Fibroblast of the aortic adventitia (primary cell): ENCODE measurements at regions not wholly inside any gene's neighbourhood (a gene's known extent, or its start where the extent isn't known, plus 50 kb on each side); places are given as distances from the start of the nearest gene placed in this dataset.
"Not testable (repeated sequence)": the region's sequence is repeated elsewhere in the genome, so short reads cannot be mapped to it uniquely, and the experiment has no call there.

ENCODE experiments used
- DNase-seq: peaks from one replicate; pipeline ENCODE4 v3.0.0-alpha.2; 2010; ENCODE audit warnings: low read depth
- H3K4me3 ChIP-seq: 2 replicates; pipeline ENCODE4 v1.5.1; 2011; ENCODE audit warnings: low read depth, mild to moderate bottlenecking, control low read depth, low read length, moderate library complexity
- TF ChIP-seq, protein P1 (sequence below): IDR thresholded peaks from 2 replicates; pipeline ENCODE4 v1.5.1; 2011; ENCODE audit warnings: mild to moderate bottlenecking, low read length, control low read depth, inconsistent platforms; ENCODE audit not compliant: insufficient read depth

DNA sequence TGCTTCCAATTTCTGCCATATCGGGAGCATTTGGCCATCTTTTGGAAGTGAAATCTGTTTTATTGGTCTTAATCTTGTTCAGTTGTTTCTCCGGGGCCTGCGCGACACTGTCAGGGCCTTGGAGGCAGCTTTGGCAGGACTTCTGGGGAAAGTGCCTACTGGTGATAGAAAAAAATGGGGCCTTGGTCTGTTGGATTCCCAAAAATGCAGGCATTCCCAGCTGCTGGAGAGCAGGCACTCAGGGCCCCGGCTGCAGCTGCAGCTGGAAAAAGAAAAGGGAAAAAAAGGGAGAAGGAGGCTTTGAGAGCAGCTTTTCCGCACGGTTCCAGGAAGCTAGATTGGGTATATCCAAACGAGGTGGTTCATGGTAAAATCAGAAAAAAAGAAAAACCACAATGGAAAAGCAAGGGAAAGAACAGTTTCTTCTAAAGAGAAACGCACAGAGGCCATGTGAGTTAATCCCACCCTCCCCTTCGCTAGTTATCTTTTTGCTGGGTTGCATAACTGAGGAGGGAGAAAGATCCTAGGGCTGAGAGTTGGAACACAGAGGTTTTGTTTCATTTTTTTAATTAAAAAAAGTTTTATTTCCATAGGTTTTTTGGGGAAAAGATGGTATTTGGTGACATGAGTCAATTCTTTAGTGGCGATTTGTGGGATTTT is 134.7 kb upstream of the RFLNA start:
- no peak for DNase-seq
- H3K4me3 ChIP-seq = no peak overlapping the region
- TF ChIP-seq, protein P1, sequence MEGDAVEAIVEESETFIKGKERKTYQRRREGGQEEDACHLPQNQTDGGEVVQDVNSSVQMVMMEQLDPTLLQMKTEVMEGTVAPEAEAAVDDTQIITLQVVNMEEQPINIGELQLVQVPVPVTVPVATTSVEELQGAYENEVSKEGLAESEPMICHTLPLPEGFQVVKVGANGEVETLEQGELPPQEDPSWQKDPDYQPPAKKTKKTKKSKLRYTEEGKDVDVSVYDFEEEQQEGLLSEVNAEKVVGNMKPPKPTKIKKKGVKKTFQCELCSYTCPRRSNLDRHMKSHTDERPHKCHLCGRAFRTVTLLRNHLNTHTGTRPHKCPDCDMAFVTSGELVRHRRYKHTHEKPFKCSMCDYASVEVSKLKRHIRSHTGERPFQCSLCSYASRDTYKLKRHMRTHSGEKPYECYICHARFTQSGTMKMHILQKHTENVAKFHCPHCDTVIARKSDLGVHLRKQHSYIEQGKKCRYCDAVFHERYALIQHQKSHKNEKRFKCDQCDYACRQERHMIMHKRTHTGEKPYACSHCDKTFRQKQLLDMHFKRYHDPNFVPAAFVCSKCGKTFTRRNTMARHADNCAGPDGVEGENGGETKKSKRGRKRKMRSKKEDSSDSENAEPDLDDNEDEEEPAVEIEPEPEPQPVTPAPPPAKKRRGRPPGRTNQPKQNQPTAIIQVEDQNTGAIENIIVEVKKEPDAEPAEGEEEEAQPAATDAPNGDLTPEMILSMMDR = no peak

DNA sequence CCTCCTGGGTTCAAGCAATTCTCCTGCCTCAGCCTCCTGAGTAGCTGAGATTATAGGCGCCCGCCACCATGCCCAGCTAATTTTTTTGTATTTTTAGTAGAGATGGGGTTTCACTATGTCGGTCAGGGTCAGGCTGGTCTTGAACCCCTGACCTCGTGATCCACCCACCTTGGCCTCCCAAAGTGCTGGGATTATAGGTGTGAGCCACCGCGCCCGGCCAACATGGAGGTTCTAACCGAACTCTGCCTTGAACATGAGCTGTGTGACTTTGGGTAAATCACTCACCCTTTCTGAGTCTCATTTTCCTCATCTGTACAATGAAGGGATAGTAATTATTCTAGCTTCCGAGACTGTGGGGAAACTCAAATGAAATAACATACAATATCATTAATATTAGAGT is 133.5 kb upstream of the RFLNA start:
- DNase-seq, H3K4me3 ChIP-seq: not testable (repeated sequence)

DNA sequence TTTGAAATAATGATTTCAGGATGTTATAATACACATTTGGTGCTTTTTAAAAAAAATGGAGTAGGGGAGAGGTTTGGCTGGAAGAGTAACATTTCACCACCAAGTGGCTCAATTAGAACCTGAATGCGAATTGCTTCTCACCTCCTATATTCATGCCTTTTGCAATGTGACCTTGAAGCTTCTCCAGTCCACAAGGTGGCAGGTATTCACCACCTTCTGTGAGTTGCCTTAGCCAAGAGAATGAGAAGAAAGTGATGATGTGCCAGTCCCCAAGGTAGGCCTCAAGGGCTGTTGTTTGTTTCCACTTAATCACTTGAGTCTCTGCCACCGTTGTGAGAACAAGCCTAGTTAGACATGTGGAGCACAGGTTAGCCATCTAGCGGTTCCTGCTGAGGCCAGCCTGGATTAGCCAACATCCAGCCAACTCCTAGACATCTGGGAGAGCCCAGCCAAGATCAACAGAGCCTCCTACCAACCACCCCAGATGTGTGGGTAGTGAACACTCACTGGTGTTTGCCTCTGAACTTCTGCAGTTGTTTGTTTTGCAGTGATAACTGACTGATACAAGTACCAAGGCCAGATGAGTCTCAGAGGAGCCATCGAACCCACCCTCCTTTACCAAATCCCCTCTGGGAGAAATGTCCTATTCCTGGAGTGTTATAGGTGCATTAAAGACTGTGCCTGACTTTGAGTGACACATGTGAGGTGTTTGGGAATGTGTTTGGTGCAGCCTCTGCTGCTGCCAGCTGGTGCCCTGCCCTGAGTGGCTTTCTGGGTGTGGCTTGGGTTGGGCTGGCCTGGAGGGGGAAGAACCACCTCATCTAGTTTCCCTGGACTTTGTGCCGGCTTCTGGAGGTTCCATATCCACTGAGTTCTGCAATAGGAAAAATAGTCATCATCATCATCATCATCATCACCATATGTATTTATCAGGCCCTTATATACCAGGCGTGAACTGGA is 132.5 kb upstream of the RFLNA start:
- no peak overlapping the region for H3K4me3 ChIP-seq
- peak; percentile 3 for DNase-seq
- TF ChIP-seq, protein P1 = no peak

DNA sequence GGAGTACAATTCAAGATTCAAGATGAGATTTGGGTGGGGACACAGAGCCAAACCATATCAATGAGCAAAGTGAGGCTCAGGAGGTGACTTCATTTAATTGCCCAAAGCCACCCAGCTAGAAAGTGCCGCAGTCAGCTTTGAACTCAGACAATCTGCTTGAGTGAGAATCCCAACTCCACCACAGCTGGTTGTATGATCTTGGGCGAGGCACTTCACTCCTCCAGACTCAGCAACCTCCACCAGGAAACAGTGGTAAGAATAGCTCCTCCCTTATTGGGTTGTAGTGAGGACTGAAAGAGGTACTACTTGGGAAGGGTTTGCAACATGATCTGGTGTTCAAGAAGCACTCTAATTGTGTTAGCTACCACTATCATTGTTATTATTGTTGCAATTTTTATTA is 129.2 kb upstream of the RFLNA start:
- TF ChIP-seq, protein P1 = no peak
- no peak overlapping the region for H3K4me3 ChIP-seq
- no peak for DNase-seq

DNA sequence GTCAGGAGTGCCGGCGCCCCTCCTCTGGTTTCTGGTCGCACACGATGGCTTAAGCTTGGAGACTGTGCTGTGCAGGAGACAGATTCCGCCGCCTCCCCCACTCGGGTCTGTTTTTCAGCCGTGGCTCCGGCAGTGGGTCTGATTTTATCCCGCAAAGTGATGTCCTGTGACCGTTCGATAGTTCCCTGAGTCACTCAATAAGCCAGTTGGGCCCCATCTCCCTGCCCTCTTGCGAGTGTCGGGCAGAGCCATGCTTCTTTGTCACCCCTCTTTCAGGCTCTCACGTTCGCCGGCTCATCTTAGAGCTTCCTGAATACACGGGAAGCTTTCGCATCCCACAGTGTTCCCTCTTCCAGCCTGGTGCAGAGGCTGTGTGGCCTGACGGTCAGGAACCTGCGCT is 127.8 kb upstream of the RFLNA start:
- no peak for DNase-seq
- no peak overlapping the region for H3K4me3 ChIP-seq
- TF ChIP-seq, protein P1 = no peak

DNA sequence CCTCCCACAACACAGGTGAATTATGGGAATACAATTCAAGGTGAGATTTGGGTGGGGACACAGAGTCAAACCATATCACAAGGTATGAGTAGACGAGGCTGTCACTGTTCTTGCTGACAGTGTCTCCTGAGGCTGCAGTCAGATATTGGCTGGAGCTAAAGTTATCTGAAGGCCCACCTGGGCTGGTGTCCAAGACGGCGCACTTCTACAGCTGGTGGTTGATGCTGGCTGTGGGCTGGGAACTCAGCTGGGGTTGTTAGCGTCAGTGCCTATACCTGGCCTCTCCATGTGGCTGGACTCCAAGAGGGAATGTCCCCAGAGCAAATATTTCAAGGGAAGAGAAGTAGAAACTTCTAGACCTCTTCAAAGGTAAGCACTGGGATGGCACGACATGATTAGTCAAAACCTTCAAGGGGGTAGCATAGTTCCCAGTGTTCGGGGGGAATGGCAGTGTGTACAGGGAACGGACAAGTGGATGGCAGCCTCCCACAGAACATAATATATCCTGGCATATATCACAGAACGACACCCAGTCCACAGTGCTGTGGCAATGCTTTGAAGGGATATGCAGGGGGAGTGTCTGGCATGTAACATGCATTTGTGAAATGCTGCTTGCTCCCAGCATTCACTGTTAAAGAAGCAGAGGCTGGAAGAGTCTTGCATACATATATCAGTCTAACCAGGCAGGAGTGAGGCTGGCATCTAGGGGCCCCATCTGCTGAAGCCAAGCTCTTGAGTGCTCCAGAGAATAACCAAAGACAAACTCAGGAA is 126.7 kb upstream of the RFLNA start:
- no peak for DNase-seq
- TF ChIP-seq, protein P1 = no peak
- H3K4me3 ChIP-seq = no peak overlapping the region
